ENCODE measurements at regions not wholly inside any gene's neighbourhood (a gene's known extent, or its start where the extent isn't known, plus 50 kb on each side); places are given as distances from the start of the nearest gene placed in this dataset.

DNA sequence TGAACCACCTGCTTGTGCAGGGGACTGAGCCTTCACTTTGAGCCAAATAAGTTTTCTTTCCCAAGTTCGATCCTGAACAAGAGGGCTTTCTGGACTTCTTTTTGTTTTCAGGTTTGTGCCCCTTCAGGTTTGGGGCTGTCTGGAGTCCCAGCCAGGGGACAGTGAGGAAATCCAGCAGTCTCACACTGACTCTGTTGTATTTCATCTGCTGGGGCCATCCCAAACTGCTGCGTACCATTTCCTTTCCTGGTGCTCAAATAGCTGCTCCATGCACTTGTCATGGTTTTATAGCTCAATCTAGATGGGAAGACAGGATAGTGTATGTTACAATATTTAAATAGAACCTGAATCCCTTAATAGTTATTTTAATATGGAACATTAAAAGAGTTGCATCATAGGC is 66.3 kb upstream of the IGLL5 start:
- TF ChIP-seq GATA1 (IDR thresholded peaks at IDR 0.05; ENCODE audit: low read depth, low read length): no peak
- TF ChIP-seq POLR2A (IDR thresholded peaks at IDR 0.05; ENCODE audit: low read length): no peak
